ENCODE measurements at regions not wholly inside any gene's neighbourhood (a gene's known extent, or its start where the extent isn't known, plus 50 kb on each side); places are given as distances from the start of the nearest gene placed in this dataset.
A peak's percentile ranks its signal among the peaks of the same experiment; 100 is the strongest.

DNA sequence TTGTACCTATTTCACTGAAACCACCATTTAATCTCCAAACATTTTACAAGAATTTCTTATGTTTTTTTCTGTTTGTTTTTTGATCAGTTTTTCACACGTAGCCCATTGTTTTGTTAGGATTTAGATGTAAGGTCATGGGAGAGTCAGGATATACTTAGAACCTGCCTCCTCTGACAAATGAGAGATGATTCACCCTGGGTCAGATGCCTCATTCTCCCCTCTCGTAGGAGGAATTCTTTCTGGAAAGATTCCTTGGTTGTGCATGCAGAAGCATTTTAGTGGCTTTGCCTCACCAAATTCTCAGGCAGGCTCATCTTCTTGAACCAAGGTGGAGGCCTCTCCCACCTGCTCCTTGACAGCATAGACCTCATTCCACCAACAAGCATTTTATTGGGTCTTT is 599.3 kb downstream of the SPRY1 start:
- TF ChIP-seq, protein P1, sequence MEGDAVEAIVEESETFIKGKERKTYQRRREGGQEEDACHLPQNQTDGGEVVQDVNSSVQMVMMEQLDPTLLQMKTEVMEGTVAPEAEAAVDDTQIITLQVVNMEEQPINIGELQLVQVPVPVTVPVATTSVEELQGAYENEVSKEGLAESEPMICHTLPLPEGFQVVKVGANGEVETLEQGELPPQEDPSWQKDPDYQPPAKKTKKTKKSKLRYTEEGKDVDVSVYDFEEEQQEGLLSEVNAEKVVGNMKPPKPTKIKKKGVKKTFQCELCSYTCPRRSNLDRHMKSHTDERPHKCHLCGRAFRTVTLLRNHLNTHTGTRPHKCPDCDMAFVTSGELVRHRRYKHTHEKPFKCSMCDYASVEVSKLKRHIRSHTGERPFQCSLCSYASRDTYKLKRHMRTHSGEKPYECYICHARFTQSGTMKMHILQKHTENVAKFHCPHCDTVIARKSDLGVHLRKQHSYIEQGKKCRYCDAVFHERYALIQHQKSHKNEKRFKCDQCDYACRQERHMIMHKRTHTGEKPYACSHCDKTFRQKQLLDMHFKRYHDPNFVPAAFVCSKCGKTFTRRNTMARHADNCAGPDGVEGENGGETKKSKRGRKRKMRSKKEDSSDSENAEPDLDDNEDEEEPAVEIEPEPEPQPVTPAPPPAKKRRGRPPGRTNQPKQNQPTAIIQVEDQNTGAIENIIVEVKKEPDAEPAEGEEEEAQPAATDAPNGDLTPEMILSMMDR (conservative IDR thresholded peaks at IDR 0.05; ENCODE audit: low read depth, low read length), result no peak
- peak; percentile 71 for DNase-seq (ENCODE audit: low read depth)
- H3K4me3 ChIP-seq (ENCODE audit: low read length), result no peak overlapping the region

DNA sequence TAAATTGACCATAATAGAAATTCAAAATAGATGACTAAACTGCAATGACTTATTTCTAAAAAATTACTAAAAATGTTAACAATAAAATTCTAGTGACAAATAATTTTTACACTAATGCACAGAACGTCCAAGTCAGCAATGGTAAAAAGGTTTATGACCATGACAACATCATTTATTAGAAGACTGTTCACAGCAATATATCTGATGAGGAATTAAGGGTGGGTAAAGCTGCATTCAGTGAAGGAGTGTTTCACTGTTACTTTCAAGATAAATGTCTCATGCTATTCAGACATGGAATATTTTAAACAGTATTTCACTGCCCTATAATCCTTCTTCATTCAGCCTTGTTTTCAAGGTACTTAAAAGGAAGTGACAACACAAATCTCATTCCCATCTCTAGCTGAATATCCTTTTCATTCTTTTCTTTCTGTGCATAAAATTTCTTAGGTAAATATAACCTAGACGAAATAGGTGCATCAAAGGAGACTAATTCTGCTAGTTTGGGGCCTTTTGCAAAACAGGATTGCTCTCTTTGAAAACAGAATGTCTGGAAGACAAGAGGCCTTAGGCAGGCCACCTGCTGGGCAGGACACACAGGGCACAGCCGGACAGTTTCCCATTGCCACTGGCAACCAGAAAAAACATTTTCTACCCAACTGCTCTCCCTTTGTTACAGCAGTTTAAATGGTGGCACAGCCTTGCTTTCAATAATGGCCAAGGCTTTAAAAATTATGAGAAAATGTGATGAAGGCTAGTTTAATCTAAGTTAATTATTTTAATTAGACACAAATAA is 600.3 kb downstream of the SPRY1 start:
- no peak for DNase-seq (ENCODE audit: low read depth)
- TF ChIP-seq, protein P1 (conservative IDR thresholded peaks at IDR 0.05; ENCODE audit: low read depth, low read length), result peak; percentile 33
- no peak overlapping the region for H3K4me3 ChIP-seq (ENCODE audit: low read length)

DNA sequence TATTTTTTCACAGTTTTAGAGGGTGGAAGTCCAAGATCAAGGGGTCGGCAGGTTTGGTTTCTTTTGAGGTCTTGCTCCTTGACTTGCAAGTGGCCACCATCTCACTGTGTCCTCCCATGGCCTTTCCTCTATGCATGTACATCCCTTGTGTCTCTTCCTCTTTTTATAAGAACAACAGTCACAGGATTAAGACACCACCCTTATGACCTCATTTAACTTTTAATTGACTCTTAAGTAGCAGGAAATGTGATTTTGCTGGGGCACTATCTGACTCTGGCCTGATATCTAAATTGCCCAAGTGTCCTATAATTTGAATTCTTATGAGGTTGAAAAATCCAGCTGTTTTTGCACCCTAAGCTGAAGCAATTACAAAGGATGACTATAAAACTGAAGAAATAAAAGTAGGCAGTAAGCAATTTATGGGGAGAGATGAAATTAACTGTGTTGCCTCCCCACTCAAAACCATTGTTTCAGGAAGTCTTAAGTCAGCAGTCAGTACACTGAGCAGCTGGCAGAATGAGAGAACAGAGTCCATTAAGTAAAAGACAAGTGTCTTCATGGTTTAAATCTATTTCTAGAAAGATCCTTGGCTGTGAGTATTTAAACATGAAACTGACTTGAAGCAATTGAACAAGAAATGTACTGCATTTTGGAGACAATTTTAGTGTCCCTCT is 601.3 kb downstream of the SPRY1 start:
- H3K4me3 ChIP-seq (ENCODE audit: low read length), result no peak overlapping the region
- TF ChIP-seq, protein P1 (conservative IDR thresholded peaks at IDR 0.05; ENCODE audit: low read depth, low read length), result no peak
- DNase-seq (ENCODE audit: low read depth), result no peak

DNA sequence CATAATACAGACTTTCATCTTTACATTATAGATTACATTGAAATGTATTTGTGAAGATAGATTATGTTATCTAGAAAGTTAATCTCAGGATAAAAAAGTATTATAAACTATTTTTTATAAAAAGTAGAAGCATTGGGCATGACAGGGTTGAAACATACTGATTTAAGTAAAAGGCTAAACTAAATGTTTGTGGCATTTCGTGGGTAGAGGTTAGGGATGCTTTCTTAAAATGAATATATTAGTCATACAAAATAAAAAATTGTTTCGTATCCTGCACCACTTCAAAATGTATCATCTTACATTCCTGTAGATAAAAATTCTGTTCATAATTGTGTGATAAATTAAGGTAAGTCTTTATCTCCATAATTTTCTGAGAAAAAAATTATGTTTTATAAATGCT is 603.6 kb downstream of the SPRY1 start:
- DNase-seq (ENCODE audit: low read depth), result no peak
- no peak overlapping the region for H3K4me3 ChIP-seq (ENCODE audit: low read length)
- TF ChIP-seq, protein P1 (conservative IDR thresholded peaks at IDR 0.05; ENCODE audit: low read depth, low read length), result no peak

DNA sequence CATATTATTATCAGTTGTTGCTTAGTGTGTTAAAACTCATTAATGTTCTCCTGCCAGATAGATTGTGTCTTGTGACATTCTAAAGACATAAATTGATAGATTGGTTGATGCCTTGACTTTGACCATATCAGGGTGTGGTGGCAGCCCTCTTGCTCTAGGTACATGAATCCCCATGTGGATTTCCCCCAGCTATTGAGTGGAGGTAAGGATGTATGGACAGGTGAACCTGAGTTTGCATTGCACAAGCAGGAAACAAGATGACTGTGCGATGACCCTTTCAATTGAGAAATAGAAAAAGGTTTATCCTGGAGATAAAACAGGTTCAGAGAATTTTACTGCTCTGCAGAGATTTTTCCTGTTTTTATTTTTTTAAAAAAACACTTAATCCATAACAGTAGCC is 619.2 kb downstream of the SPRY1 start:
- DNase-seq (ENCODE audit: low read depth), result no peak
- no peak overlapping the region for H3K4me3 ChIP-seq (ENCODE audit: low read length)
- TF ChIP-seq, protein P1 (conservative IDR thresholded peaks at IDR 0.05; ENCODE audit: low read depth, low read length), result no peak

DNA sequence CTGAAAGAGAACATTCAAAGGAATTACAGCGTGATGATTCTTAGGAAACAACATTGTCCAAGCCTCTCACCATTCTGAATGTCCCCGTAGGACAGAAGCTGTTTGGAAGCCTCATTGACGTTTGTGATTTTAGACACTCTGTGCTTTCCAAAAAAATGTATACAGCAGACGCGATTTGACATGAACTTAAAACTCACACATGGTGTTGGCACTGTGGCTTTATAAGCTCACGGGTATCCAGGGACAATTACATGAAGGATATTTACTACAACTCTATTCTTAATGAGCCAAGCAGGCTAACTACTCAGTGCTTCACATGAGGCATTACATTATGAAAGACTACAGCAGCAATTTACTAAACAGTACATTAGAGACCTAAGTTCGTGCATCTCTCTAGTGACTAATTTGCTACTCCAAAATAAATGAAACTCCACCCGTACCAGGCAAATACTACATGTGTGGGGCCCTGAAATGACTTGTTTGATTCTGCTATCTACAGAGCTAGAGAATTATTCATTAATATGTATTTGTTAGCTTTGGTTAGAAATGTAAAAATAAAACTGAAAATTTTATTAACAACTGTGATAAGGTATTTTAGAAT is 620.7 kb downstream of the SPRY1 start:
- DNase-seq (ENCODE audit: low read depth), result no peak
- no peak overlapping the region for H3K4me3 ChIP-seq (ENCODE audit: low read length)
- TF ChIP-seq, protein P1 (conservative IDR thresholded peaks at IDR 0.05; ENCODE audit: low read depth, low read length), result no peak
